ENCODE measurements at regions not wholly inside any gene's neighbourhood (a gene's known extent, or its start where the extent isn't known, plus 50 kb on each side); places are given as distances from the start of the nearest gene placed in this dataset.

DNA sequence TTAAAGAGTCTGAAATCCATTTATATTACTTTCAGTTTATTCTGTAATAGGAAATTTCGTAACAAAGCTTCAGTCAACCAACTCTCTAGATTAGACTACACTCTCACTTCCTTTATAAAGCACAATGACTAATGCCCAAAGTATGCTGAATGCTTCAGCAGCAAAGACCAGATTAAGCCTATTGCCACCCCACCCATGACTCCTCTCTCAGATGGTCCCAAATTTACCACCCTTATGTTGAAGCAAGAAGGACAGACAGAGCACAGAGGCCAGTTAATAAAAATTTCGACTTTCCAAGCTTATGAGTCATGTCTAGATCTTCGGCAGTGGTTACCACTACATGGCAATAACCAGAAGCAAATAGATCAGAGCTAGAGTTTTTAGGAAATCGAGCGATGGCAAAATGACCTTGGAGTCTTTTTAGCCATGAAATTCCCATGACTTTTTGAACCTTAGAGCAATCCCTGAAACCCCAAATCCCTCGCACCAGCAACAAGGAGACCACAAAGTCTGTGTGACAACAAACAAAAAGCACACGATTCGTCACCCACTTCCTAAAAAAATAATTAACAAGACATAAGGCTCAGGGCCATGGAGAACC lies 287.8 kb upstream of the RASA1 start:
- Mint-ChIP-seq H3K4me1 (no peaks in the 10 kb centered on the region), H3K36me3 (no peaks in the 10 kb centered on the region), H3K9me3 (no peaks in the 10 kb centered on the region), H3K27ac (no peak overlapping the region), H3K4me3 (no peak overlapping the region), H3K27me3 (ENCODE audit: low read depth in 3 of 3) (peaks cover 0 to 6% (median 5%) of the 10 kb centered on the region in 3 donors)
- DNase-seq = no peak

DNA sequence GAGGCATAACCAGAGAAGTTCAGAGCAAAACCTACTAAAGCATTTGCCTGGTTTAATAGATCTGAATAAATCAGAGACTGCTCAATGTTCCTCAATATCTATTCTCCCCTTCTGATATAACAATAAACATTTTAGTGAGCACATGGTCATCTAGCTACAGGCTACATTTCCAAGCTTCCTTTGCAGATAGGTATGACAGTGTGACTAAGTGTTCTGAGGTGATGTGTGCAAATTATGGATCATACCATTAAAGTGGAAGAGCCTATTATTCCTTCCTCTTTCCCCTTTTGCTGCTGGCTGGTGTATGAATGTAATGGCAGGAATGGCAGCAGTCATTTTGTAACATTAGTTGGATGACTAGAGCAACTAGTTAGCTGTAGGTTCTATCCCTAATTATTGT lies 285.8 kb upstream of the RASA1 start:
- H3K4me3 Mint-ChIP-seq = no peak overlapping the region

DNA sequence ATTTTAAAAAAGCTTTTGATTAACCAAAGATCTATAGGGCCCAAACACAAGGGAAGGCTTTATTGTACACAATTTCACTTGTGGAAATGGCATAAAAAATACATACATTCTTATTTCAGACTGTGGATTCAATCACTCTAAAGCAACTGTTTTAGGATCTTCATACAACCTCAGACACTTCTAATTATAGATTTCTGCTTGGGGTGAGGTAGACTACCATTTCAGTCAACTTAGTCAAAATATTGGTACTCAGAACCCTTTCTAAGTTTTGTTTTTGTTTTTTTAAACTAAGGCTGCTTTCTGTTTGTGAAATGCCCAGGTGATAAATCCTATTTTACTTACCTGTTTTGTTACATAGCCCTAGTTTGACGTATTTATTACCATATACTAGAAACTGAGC lies 284.5 kb upstream of the RASA1 start:
- no peak overlapping the region for H3K27ac Mint-ChIP-seq
- no peaks in the 10 kb centered on the region for H3K4me1 Mint-ChIP-seq
- DNase-seq = no peak
- peaks cover 0 to 6% (median 3%) of the 10 kb centered on the region in 3 donors for H3K27me3 Mint-ChIP-seq (ENCODE audit: low read depth in 3 of 3)
- no peaks in the 10 kb centered on the region for H3K36me3 Mint-ChIP-seq
- no peaks in the 10 kb centered on the region for H3K9me3 Mint-ChIP-seq
- no peak overlapping the region for H3K4me3 Mint-ChIP-seq

More for the DNA sequence above, 285.8 kb upstream of the RASA1 start:
- H3K9me3 Mint-ChIP-seq = no peaks in the 10 kb centered on the region
- H3K27ac Mint-ChIP-seq = no peak overlapping the region
- no peaks in the 10 kb centered on the region for H3K4me1 Mint-ChIP-seq
- peaks cover 0 to 6% (median 3%) of the 10 kb centered on the region in 3 donors for H3K27me3 Mint-ChIP-seq (ENCODE audit: low read depth in 3 of 3)
- H3K36me3 Mint-ChIP-seq = no peaks in the 10 kb centered on the region
- no peak for DNase-seq

DNA sequence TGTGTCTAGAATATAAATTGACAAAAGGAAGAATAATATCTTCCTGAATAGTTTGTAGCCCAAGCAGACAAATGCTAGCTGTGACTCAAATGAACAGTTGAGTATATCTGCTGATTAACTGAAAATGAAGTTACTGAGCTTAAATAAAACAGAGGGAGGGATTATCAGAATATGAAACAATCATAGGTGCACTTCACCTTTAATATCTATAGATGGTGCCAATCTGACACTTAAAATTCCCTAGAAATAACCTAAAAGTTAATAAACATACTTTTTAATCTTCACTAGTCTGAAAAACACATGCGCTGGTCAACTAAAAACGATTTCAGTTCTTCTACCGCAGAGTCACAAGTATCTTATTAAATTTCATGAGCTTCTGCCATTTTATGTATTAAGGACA lies 280.8 kb upstream of the RASA1 start:
- DNase-seq = no peak

DNA sequence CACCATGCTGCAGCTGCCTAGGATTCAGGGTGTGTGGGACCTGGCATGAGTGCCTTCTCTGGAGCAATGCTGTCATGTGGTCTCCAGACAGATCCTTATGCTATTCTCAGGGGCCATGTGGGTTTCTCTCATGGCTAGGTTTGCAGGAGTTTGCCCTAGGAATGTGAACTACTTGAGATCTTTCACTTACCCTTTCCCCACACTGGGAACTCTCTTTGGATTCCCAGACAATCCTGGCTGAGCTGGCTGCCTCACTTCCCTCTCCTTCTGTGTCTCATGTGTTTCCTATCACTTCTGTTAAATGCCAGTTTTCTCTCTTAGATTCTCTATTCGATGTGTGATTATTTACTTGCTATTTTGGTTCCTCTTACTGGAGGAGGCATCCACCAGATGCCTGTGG lies 270.2 kb upstream of the RASA1 start:
- Mint-ChIP-seq H3K4me1 (no peaks in the 10 kb centered on the region), H3K4me3 (no peak overlapping the region), H3K27me3 (ENCODE audit: low read depth in 3 of 3) (peaks cover 3 to 5% (median 4%) of the 10 kb centered on the region in 3 donors), H3K36me3 (peaks cover 0 to 8% (median 0%) of the 10 kb centered on the region in 3 donors), H3K9me3 (no peaks in the 10 kb centered on the region), H3K27ac (no peak overlapping the region)
- no peak for DNase-seq

More for the DNA sequence above, 280.8 kb upstream of the RASA1 start:
- Mint-ChIP-seq H3K27me3 (ENCODE audit: low read depth in 3 of 3) (peaks cover 0 to 7% (median 3%) of the 10 kb centered on the region in 3 donors), H3K4me1 (no peaks in the 10 kb centered on the region), H3K9me3 (no peaks in the 10 kb centered on the region), H3K27ac (no peak overlapping the region), H3K36me3 (no peaks in the 10 kb centered on the region), H3K4me3 (no peak overlapping the region)

DNA sequence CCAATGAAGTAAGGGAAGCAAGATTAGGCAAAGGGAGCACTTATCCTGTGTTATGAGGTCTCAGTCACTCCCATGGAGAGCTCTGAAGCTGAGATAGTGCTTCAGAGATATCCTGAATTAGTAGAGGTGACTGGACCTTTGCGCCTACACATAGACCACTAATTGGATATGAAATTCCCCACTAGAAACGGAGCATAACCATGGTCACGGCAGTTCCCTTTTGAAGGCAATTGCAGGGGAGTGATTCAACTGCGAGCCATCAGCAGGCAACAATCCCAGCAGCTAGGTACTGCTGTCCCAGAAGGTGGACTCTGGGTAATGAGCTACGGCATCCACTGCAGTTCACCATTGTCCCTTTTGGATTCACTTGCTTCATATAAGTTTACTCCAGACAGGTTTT lies 267.7 kb upstream of the RASA1 start:
- DNase-seq = no peak
- Mint-ChIP-seq H3K27me3 (ENCODE audit: low read depth in 3 of 3) (peaks cover 3 to 4% (median 4%) of the 10 kb centered on the region in 3 donors), H3K9me3 (no peaks in the 10 kb centered on the region), H3K4me3 (no peak overlapping the region), H3K36me3 (peaks cover 0 to 8% (median 0%) of the 10 kb centered on the region in 3 donors), H3K27ac (no peak overlapping the region), H3K4me1 (no peaks in the 10 kb centered on the region)

DNA sequence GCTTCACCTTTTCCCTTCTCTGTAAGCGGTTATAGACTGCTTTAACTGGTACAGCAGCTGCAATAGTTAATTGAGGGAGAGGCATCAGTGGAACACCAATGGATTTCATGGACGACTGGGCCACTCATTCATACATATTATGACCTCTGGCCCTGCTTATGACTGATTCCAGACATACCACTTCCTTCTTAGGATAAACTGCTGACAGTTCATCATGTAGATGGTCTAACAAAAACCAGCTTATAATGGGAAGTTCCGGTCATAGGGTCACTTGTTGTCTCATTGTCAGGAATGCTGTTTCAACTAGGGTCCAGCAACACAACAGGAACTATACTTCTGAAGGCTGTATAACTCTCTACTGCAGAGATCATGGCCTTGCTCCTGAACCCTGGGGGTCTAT lies 265.2 kb upstream of the RASA1 start:
- H3K27me3 Mint-ChIP-seq (ENCODE audit: low read depth in 3 of 3) = peaks cover 2 to 3% (median 3%) of the 10 kb centered on the region in 3 donors
- no peaks in the 10 kb centered on the region for H3K4me1 Mint-ChIP-seq
- no peak overlapping the region for H3K4me3 Mint-ChIP-seq
- H3K9me3 Mint-ChIP-seq = no peaks in the 10 kb centered on the region
- no peak overlapping the region for H3K27ac Mint-ChIP-seq
- peaks cover 0 to 4% (median 0%) of the 10 kb centered on the region in 3 donors for H3K36me3 Mint-ChIP-seq
- DNase-seq = no peak

DNA sequence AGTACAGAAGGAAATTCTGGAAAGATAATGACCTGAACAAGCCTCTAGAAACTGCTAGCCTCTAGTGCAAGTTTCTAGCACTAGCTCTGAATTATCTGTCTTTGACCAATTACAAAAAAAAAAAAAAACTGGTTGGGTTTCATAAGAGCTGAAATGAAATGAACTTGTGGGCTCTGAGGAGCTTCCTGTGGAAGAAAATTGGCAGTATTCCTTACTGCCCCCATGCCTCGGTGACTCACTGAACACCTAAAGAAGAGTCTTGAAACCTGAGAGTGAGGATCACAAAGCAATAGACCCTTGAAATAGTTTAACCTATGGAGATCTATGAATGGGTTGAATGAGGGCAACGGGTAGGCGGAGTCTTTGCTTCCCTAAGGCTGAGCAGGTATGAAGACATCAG lies 263.6 kb upstream of the RASA1 start:
- Mint-ChIP-seq H3K9me3 (no peaks in the 10 kb centered on the region), H3K4me3 (no peak overlapping the region), H3K36me3 (no peaks in the 10 kb centered on the region), H3K27me3 (ENCODE audit: low read depth in 3 of 3) (peaks cover 0 to 3% (median 2%) of the 10 kb centered on the region in 3 donors), H3K27ac (peak overlapping the region in 1 of 6 donors; percentile 32), H3K4me1 (no peaks in the 10 kb centered on the region)
- no peak for DNase-seq

DNA sequence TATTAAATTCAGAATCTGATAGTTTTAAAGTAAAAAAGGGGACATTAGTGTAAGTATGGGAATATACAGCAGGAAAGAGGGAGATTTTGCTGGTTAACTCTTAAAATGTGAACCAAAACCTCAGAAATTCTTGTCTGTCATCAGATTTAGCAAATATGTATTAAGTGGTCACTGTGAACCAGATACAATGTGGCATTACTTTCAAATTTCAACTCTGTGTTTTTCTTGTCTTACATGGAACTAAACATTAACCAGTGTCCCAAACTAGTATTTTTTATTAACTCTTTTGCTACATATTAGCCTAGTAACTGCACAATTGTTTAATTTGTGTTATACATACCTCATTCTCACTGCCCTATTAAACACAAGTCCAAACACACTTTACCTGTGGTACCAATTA lies 259.9 kb upstream of the RASA1 start:
- Mint-ChIP-seq H3K4me3 (no peak overlapping the region), H3K4me1 (no peaks in the 10 kb centered on the region), H3K27ac (no peak overlapping the region), H3K9me3 (no peaks in the 10 kb centered on the region), H3K36me3 (no peaks in the 10 kb centered on the region), H3K27me3 (ENCODE audit: low read depth in 3 of 3) (peaks cover 0 to 2% (median 0%) of the 10 kb centered on the region in 3 donors)
- DNase-seq = no peak

DNA sequence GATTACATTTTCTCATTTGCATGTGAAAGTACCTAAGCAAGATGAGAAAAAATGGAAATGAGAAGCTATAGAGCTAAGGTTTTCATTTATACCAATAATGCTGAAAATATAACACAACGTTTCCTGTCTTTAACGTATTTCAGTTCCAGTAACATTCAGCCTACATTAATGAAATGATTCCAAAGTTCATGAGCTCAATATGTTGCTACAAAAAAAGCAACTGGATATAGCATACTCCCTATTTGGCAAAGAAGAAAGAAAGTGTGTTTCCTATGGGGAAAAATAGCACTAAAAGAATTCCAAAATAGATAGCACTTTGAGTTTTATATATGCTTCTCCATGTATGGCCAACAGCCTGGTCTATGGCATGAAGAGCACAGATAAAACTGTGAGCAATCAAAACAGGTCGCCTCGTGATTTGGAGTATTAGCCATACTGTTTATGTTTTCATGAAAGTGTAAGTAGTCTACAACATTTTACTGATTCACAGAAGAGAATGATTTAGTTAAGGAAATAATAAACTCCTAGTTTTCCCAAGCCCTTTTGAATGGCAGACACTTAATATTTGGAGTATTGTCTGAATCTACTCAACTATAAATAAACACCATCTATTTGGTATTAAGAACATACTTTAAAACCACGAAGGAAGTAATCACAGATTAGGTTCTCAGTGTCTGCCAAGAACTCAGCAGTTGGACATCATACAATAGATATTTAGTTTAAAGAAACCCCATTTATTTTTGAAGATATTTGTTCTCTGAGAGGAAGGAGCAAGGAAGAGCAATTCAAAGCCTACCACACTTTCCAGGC lies 258.7 kb upstream of the RASA1 start:
- H3K27me3 Mint-ChIP-seq (ENCODE audit: low read depth in 3 of 3) = peaks cover 0 to 2% (median 0%) of the 10 kb centered on the region in 3 donors
- no peaks in the 10 kb centered on the region for H3K4me1 Mint-ChIP-seq
- no peaks in the 10 kb centered on the region for H3K9me3 Mint-ChIP-seq
- H3K4me3 Mint-ChIP-seq = no peak overlapping the region
- no peak overlapping the region for H3K27ac Mint-ChIP-seq
- no peaks in the 10 kb centered on the region for H3K36me3 Mint-ChIP-seq
- DNase-seq = no peak

DNA sequence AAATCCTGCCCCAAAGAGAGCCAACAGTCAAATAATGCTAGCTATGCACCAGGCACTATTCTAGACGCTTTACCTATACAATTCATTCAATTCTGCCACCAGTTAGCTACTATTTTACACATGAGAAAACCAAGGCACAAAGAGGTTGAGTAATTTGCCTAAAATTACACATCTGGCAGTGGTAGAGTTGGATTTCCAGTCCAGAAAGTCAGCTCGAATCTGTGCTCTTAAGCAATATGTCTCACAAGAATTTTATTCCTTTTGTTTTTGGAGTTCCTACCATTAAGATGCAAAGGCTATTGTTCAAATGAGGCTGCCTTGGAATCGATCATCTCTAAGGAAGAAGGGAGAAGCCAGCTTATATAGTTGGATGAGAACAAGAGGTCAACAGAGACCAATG lies 256.9 kb upstream of the RASA1 start:
- Mint-ChIP-seq H3K36me3 (no peaks in the 10 kb centered on the region), H3K27me3 (ENCODE audit: low read depth in 3 of 3) (no peaks in the 10 kb centered on the region), H3K9me3 (no peaks in the 10 kb centered on the region), H3K27ac (no peak overlapping the region), H3K4me3 (no peak overlapping the region), H3K4me1 (no peaks in the 10 kb centered on the region)
- no peak for DNase-seq

DNA sequence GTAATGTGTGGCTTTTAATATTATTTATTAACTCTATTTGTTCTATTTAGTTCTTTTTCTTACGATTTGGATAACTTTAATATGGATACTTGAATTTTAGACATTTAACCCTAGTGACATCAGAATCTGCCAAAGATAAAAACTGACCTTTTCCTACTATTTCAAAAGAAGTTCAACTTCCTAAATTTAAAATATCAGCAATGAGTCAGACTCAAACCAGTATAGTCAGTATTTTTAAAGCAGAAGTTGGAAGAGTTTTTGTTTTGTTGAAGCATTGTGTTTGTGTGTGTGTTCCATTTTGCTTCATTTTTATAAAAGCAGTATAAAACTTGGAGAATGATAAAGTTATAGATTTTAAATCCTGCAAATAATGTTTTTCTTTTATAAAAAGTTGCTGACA lies 251.8 kb upstream of the RASA1 start:
- Mint-ChIP-seq H3K4me3 (no peak overlapping the region), H3K9me3 (no peaks in the 10 kb centered on the region), H3K36me3 (no peaks in the 10 kb centered on the region), H3K27me3 (ENCODE audit: low read depth in 3 of 3) (peaks cover 0 to 3% (median 0%) of the 10 kb centered on the region in 3 donors), H3K4me1 (peaks cover 14 to 16% of the 10 kb centered on the region in 2 donors), H3K27ac (no peak overlapping the region)
- DNase-seq = no peak

DNA sequence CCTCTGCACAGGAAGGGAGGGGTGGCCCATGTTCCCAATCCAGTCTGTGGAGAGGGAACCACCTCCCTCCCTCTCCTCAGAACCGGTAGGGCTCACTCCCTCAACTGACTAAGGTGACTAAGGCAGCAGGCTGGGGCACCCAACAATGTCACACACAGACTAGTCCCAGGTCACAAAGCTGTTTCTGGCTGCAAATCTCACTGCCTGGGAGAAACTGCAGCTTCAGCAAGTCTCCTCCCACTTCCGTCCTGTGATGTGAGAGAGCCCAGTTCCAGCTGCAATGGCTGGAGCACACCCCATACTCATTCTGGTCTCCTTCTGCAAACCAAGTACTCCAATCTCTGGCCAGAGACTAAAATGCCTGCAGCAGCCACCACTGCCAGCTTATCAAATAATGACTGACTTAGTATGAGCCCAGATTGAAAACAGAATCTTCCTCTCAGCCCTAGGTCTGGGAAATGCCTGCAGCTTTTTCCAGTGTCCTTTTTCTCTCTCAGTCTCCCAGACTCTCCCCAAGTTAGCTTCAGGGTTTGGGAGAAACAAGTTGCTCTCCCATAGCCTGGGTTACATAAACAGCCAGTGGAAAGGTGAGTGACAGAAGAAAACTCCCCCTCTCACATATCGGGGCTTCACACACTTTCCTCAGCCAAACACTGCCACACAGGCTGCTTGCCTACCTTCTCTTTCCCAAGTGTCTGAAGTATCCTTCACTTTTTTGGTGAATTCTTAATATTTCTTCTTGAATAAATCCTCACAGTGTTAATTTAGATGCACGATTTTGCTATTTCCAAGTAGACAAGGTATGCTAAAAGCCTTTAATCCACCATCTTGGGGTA lies 247.4 kb upstream of the RASA1 start:
- Mint-ChIP-seq H3K36me3 (no peaks in the 10 kb centered on the region), H3K4me1 (peaks cover 18 to 19% of the 10 kb centered on the region in 2 donors), H3K27me3 (ENCODE audit: low read depth in 3 of 3) (peaks cover 0 to 6% (median 0%) of the 10 kb centered on the region in 3 donors), H3K4me3 (peak overlapping the region in 4 of 5 donors; percentile 18 to 59 (median 52)), H3K27ac (peak overlapping the region in 2 of 6 donors; percentile 5 to 40), H3K9me3 (no peaks in the 10 kb centered on the region)
- peak in 1 of 3 donors; percentile 17 for DNase-seq

DNA sequence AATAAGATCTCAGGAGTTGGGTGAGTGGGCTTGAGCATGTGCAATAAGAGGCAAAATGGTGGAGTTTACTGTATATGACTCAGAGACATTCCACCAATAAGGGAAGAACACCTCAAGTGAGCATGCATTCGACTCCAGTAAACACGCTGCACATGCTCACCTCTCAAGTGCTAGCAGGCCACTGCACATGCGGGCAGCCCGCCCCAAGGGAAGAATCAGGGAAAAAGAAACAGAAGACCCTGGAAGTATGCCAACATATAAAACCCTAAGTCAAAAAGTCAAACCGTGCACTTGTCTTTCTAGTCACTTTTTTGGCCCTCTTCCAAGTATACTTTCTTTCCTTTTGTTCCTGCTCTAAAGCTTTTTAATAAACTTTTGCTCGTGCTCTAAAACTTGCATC lies 245.3 kb upstream of the RASA1 start:
- H3K36me3 Mint-ChIP-seq = no peaks in the 10 kb centered on the region
- no peak overlapping the region for H3K27ac Mint-ChIP-seq
- no peak for DNase-seq
- peaks cover 18 to 19% of the 10 kb centered on the region in 2 donors for H3K4me1 Mint-ChIP-seq
- no peaks in the 10 kb centered on the region for H3K9me3 Mint-ChIP-seq
- H3K4me3 Mint-ChIP-seq = no peak overlapping the region
- peaks cover 0 to 6% (median 0%) of the 10 kb centered on the region in 3 donors for H3K27me3 Mint-ChIP-seq (ENCODE audit: low read depth in 3 of 3)
